Suprapubic skin (tissue), 4 donors: ENCODE measurements at regions not wholly inside any gene's neighbourhood (a gene's known extent, or its start where the extent isn't known, plus 50 kb on each side); places are given as distances from the start of the nearest gene placed in this dataset.

Source experiments
- EP300 ChIP-seq: sonication (generic); formaldehyde crosslinking; IDR thresholded peaks from one replicate; pipeline ENCODE4 v1.6.1; 2017; ENCODE audit warnings: antibody characterized with exemption
- POLR2AphosphoS5 ChIP-seq, 3 donors: sonication (generic); formaldehyde crosslinking; IDR thresholded peaks; one replicate each; pipeline ENCODE4 v1.6.1; 2017; ENCODE audit warnings: antibody characterized with exemption in 3 of 3
- TF ChIP-seq, protein P1 (sequence below), 2 donors: fragments of 200-600 bp in 1 of 2; fragments of 450-650 bp in 1 of 2; sonication (generic) in 1 of 2; IDR thresholded peaks; one replicate each; pipeline ENCODE4 v1.5.1; 2016 to 2019; ENCODE audit warnings: antibody characterized with exemption in 2 of 2, mild to moderate bottlenecking in 1 of 2, moderate library complexity in 1 of 2

DNA sequence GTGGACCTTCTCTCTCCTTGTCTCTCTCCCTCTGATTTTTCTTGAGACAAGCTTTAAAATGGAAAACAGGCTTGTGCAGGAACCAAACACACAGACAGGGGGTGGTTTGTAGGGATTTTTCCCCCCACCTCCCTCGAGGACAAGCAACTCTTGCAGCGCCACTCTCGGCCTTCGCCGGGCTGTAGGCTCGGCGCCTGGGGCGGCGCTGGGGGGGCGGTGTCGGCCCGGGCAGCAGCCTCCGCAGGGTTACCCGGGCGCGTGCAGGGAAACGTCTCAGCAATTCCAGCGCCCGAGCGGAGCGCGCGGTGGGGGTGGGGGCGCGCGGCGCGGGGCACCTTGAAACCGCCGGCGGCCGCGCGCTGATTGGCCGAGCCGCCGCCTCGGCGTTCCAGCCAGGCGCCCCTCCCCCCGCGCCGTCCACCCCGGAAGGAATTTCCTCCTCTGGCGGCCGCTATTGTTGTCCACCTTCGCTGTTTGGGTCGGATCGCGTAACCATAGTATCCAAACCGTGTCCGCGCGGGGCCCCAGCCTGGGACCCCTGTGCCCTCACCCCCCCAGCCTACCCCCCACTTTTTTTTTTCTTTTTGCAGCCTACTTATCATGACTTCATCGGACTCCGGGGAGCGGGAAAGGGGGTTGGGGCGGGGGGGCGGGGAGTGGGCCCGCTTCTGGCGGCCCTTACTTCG is 59.8 kb upstream of the ACOT11 start:
- TF ChIP-seq POLR2AphosphoS5 (IDR thresholded peaks at IDR 0.05) (peak in 1 of 3 donors; percentile 74), EP300 (no peak)
- TF ChIP-seq, protein P1, sequence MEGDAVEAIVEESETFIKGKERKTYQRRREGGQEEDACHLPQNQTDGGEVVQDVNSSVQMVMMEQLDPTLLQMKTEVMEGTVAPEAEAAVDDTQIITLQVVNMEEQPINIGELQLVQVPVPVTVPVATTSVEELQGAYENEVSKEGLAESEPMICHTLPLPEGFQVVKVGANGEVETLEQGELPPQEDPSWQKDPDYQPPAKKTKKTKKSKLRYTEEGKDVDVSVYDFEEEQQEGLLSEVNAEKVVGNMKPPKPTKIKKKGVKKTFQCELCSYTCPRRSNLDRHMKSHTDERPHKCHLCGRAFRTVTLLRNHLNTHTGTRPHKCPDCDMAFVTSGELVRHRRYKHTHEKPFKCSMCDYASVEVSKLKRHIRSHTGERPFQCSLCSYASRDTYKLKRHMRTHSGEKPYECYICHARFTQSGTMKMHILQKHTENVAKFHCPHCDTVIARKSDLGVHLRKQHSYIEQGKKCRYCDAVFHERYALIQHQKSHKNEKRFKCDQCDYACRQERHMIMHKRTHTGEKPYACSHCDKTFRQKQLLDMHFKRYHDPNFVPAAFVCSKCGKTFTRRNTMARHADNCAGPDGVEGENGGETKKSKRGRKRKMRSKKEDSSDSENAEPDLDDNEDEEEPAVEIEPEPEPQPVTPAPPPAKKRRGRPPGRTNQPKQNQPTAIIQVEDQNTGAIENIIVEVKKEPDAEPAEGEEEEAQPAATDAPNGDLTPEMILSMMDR (IDR thresholded peaks at IDR 0.05), result peak in 1 of 2 donors; percentile 11
